ENCODE measurements at regions not wholly inside any gene's neighbourhood (a gene's known extent, or its start where the extent isn't known, plus 50 kb on each side); places are given as distances from the start of the nearest gene placed in this dataset.

- DNase-seq (ENCODE audit: low read depth in 2 of 2): no peak
Measured at GRCh38 chr7:25844102-25844870, 307.7 kb upstream of the NFE2L3 start.

GRCh38 chr7:25845464-25845863 is 306.5 kb upstream of the NFE2L3 start:
- DNase-seq (ENCODE audit: low read depth in 2 of 2): no peak

GRCh38 chr7:25846722-25847121 is 305.3 kb upstream of the NFE2L3 start:
- no peak for DNase-seq (ENCODE audit: low read depth in 2 of 2)

- no peak for DNase-seq (ENCODE audit: low read depth in 2 of 2)
Measured at GRCh38 chr7:25847336-25848070, 304.5 kb upstream of the NFE2L3 start.

GRCh38 chr7:25849500-25850184 is 302.4 kb upstream of the NFE2L3 start:
- no peak for DNase-seq (ENCODE audit: low read depth in 2 of 2)

GRCh38 chr7:25850216-25850615 is 301.8 kb upstream of the NFE2L3 start:
- no peak for DNase-seq (ENCODE audit: low read depth in 2 of 2)

GRCh38 chr7:25850735-25851134 is 301.3 kb upstream of the NFE2L3 start:
- DNase-seq (ENCODE audit: low read depth in 2 of 2): no peak

GRCh38 chr7:25851332-25852210 is 300.4 kb upstream of the NFE2L3 start:
- peak; percentile 49 to 61 for DNase-seq (ENCODE audit: low read depth in 2 of 2)

GRCh38 chr7:25852211-25852938 is 299.6 kb upstream of the NFE2L3 start:
- no peak for DNase-seq (ENCODE audit: low read depth in 2 of 2)

- DNase-seq (ENCODE audit: low read depth in 2 of 2): no peak
Measured at GRCh38 chr7:25852939-25853271, 299.1 kb upstream of the NFE2L3 start.

- no peak for DNase-seq (ENCODE audit: low read depth in 2 of 2)
Measured at GRCh38 chr7:25853314-25853713, 298.7 kb upstream of the NFE2L3 start.

- no peak for DNase-seq (ENCODE audit: low read depth in 2 of 2)
Measured at GRCh38 chr7:25854059-25854458, 297.9 kb upstream of the NFE2L3 start.

- DNase-seq (ENCODE audit: low read depth in 2 of 2): no peak
Measured at GRCh38 chr7:25854608-25855497, 297.1 kb upstream of the NFE2L3 start.

GRCh38 chr7:25855854-25856782 is 295.9 kb upstream of the NFE2L3 start:
- no peak for DNase-seq (ENCODE audit: low read depth in 2 of 2)

GRCh38 chr7:25857376-25858067 is 294.5 kb upstream of the NFE2L3 start:
- no peak for DNase-seq (ENCODE audit: low read depth in 2 of 2)

GRCh38 chr7:25858200-25858524 is 293.8 kb upstream of the NFE2L3 start:
- DNase-seq (ENCODE audit: low read depth in 2 of 2): no peak

- DNase-seq (ENCODE audit: low read depth in 2 of 2): no peak
Measured at GRCh38 chr7:25858525-25859411, 293.2 kb upstream of the NFE2L3 start.

All from stimulated activated CD4-positive, alpha-beta T cell treated with anti-CD3 and anti-CD28 coated beads, Interleukin-15, amount 100 ng/mL, for 48 hours (primary cell).